ENCODE measurements at regions not wholly inside any gene's neighbourhood (a gene's known extent, or its start where the extent isn't known, plus 50 kb on each side); places are given as distances from the start of the nearest gene placed in this dataset.

- DNase-seq (ENCODE audit: low read depth): no peak
- TF ChIP-seq CTCF (conservative IDR thresholded peaks at IDR 0.05; ENCODE audit: control insufficient read depth, insufficient read depth, low read depth, low read length): no peak
- no peak overlapping the region for H3K4me3 ChIP-seq (ENCODE audit: control insufficient read depth, low read depth, low read length)
Measured at GRCh38 chr7:27299861-27300260, 57.3 kb downstream of the EVX1 start.

- TF ChIP-seq CTCF (conservative IDR thresholded peaks at IDR 0.05; ENCODE audit: control insufficient read depth, insufficient read depth, low read depth, low read length): no peak
- DNase-seq (ENCODE audit: low read depth): peak; percentile 68
- H3K4me3 ChIP-seq (ENCODE audit: control insufficient read depth, low read depth, low read length): no peak overlapping the region
Measured at GRCh38 chr7:27300421-27300820, 57.8 kb downstream of the EVX1 start.

GRCh38 chr7:27302590-27302989, 60.0 kb downstream of the EVX1 start:
- TF ChIP-seq CTCF (conservative IDR thresholded peaks at IDR 0.05; ENCODE audit: control insufficient read depth, insufficient read depth, low read depth, low read length): no peak
- no peak overlapping the region for H3K4me3 ChIP-seq (ENCODE audit: control insufficient read depth, low read depth, low read length)
- DNase-seq (ENCODE audit: low read depth): no peak

DNA sequence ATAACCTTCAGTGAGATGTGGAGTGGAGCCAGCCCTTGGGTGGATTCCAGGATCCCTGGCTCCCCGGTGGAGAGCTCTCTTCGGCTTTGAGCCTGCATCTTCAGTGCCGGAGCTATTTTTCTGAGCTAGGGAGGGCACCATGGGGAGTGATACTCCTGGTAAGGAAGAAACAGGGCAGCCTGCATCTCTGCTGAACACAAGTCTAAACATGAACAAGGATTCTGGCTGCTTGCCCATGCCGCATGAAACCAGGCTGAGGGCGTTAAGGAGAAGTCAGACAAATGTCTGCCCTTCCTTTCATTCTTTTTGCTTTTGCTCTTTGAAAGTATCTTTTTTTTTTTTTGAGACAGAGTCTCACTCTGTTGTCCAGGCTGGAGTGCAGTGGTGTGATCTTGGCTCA, 60.4 kb downstream of the EVX1 start:
- TF ChIP-seq CTCF (conservative IDR thresholded peaks at IDR 0.05; ENCODE audit: control insufficient read depth, insufficient read depth, low read depth, low read length): no peak
- no peak overlapping the region for H3K4me3 ChIP-seq (ENCODE audit: control insufficient read depth, low read depth, low read length)
- peak; percentile 2 for DNase-seq (ENCODE audit: low read depth)

- no peak for DNase-seq (ENCODE audit: low read depth)
- TF ChIP-seq CTCF (conservative IDR thresholded peaks at IDR 0.05; ENCODE audit: control insufficient read depth, insufficient read depth, low read depth, low read length): no peak
Measured at GRCh38 chr7:27305854-27306253, 63.3 kb downstream of the EVX1 start.

GRCh38 chr7:27312820-27313219, 70.2 kb downstream of the EVX1 start:
- no peak for DNase-seq (ENCODE audit: low read depth)
- TF ChIP-seq CTCF (conservative IDR thresholded peaks at IDR 0.05; ENCODE audit: control insufficient read depth, insufficient read depth, low read depth, low read length): no peak
- H3K4me3 ChIP-seq (ENCODE audit: control insufficient read depth, low read depth, low read length): no peak overlapping the region

More at GRCh38 chr7:27305854-27306253, 63.3 kb downstream of the EVX1 start:
- no peak overlapping the region for H3K4me3 ChIP-seq (ENCODE audit: control insufficient read depth, low read depth, low read length)

DNA sequence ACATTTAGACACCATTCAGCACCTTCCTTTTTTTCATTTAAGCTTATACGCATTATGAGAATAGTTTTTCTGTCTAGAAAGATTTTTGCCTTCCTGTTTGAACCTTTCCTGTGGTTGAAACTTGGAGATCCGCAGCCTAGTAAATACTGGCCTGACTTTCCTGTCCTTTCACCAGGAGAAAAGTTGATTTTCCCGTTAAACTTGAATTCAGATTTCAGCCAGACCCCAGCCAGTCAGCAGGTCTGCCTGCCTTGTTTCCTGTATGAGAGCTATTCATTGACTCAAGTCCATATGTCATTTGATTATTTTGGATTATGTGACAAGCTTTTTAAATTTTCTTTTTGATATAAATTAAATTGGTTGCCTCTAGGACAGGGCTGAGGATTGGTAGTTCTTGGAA, 71.5 kb downstream of the EVX1 start:
- DNase-seq (ENCODE audit: low read depth): no peak
- H3K4me3 ChIP-seq (ENCODE audit: control insufficient read depth, low read depth, low read length): no peak overlapping the region

More for the DNA sequence above, 71.5 kb downstream of the EVX1 start:
- TF ChIP-seq CTCF (conservative IDR thresholded peaks at IDR 0.05; ENCODE audit: control insufficient read depth, insufficient read depth, low read depth, low read length): no peak

Measured in fibroblast of mammary gland (primary cell).